ENCODE measurements at regions not wholly inside any gene's neighbourhood (a gene's known extent, or its start where the extent isn't known, plus 50 kb on each side); places are given as distances from the start of the nearest gene placed in this dataset.
"Not testable (repeated sequence)": the region's sequence is repeated elsewhere in the genome, so short reads cannot be mapped to it uniquely, and the experiment has no call there.

DNA sequence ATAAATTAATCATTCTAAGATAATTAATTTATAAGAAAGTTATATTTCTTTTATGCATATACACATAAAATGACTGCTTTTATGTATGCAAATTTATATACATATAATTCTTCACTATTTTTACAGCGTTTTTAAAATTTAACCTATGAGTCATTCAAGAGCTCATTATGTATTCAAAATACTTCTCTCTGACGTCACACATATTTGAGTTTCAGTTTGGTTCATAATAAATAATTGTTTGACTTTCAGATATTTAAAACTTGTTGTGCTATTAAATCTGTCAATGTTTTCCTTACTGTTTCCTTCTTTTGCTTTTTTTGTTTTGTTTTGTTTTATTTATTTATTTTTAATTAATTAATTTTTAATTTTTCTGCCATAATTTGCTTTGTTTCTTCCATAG, 467.5 kb upstream of the ADGRB3 start:
- H3K27ac ChIP-seq (ENCODE audit: low read length), result no peak overlapping the region
- H3K27me3 ChIP-seq (ENCODE audit: control insufficient read depth in 1 of 2, insufficient read depth in 2 of 2, low read length in 2 of 2), result no peaks in the 10 kb centered on the region
- no peak overlapping the region for H3K9ac ChIP-seq (ENCODE audit: low read length in 2 of 2)
- H3K36me3 ChIP-seq (ENCODE audit: control insufficient read depth in 2 of 2, insufficient read depth in 2 of 2, low read length in 2 of 2), result no peaks in the 10 kb centered on the region
- H3K4me1 ChIP-seq (ENCODE audit: control insufficient read depth, insufficient read depth, low read length), result no peaks in the 10 kb centered on the region
- no peaks in the 10 kb centered on the region for H3K9me3 ChIP-seq (ENCODE audit: control insufficient read depth in 2 of 2, low read length in 2 of 2)
- H3K4me3 ChIP-seq (ENCODE audit: low read length in 2 of 2), result no peak overlapping the region

DNA sequence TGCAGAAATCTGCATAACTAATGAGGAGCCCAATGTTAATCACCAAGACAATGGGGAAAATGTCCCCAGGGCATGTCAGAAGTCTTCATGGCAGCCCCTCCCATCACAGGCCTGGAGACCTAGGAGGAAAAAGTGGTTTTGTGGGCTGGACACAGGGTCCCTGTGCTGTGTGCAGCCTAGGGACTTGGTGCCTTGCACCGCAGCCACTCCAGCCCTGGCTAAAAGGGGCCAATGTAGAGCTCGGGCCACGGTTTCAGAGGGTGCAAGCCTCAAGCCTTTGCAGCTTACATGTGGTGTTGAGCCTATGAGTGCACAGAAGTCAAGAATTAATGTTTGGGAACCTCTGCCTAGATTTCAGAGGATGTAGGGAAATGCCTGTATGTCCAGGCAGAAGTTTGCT, 474.3 kb upstream of the ADGRB3 start:
- not testable (repeated sequence) for H3K4me3 ChIP-seq (ENCODE audit: low read length in 2 of 2); H3K4me1 ChIP-seq (ENCODE audit: control insufficient read depth, insufficient read depth, low read length); H3K9me3 ChIP-seq (ENCODE audit: control insufficient read depth in 2 of 2, low read length in 2 of 2); H3K9ac ChIP-seq (ENCODE audit: low read length in 2 of 2); H3K27me3 ChIP-seq (ENCODE audit: control insufficient read depth in 1 of 2, insufficient read depth in 2 of 2, low read length in 2 of 2); H3K27ac ChIP-seq (ENCODE audit: low read length); H3K36me3 ChIP-seq (ENCODE audit: control insufficient read depth in 2 of 2, insufficient read depth in 2 of 2, low read length in 2 of 2)

DNA sequence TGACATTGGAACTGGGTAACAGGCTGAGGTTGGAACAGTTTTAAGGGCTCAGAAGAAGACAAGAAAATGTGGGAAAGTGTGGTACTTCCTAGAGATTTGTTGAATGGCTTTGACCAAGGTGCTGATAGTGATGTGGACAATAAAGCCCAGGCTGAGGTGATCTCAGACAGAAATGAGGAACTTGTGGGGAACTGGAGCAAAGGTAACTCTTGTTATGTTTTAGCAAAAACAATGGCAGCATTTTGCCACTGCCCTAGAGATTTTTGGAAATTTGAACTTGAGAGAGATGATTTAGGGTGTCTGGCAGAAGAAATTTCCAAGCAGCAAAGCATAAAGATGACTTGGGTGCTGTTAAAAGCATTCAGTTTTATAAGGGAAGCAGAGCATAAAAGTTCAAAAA, 474.7 kb upstream of the ADGRB3 start:
- H3K27ac ChIP-seq (ENCODE audit: low read length), result no peak overlapping the region
- H3K9me3 ChIP-seq (ENCODE audit: control insufficient read depth in 2 of 2, low read length in 2 of 2), result no peaks in the 10 kb centered on the region
- no peak overlapping the region for H3K9ac ChIP-seq (ENCODE audit: low read length in 2 of 2)
- H3K36me3 ChIP-seq (ENCODE audit: control insufficient read depth in 2 of 2, insufficient read depth in 2 of 2, low read length in 2 of 2), result no peaks in the 10 kb centered on the region
- H3K4me1 ChIP-seq (ENCODE audit: control insufficient read depth, insufficient read depth, low read length), result no peaks in the 10 kb centered on the region
- H3K27me3 ChIP-seq (ENCODE audit: control insufficient read depth in 1 of 2, insufficient read depth in 2 of 2, low read length in 2 of 2), result no peaks in the 10 kb centered on the region
- H3K4me3 ChIP-seq (ENCODE audit: low read length in 2 of 2), result no peak overlapping the region

GRCh38 chr6:68159433-68159832, 475.6 kb upstream of the ADGRB3 start:
- H3K27me3 ChIP-seq (ENCODE audit: control insufficient read depth in 1 of 2, insufficient read depth in 2 of 2, low read length in 2 of 2), result no peaks in the 10 kb centered on the region
- no peak overlapping the region for H3K9ac ChIP-seq (ENCODE audit: low read length in 2 of 2)
- H3K4me3 ChIP-seq (ENCODE audit: low read length in 2 of 2), result no peak overlapping the region
- H3K36me3 ChIP-seq (ENCODE audit: control insufficient read depth in 2 of 2, insufficient read depth in 2 of 2, low read length in 2 of 2), result no peaks in the 10 kb centered on the region
- no peaks in the 10 kb centered on the region for H3K9me3 ChIP-seq (ENCODE audit: control insufficient read depth in 2 of 2, low read length in 2 of 2)
- no peaks in the 10 kb centered on the region for H3K4me1 ChIP-seq (ENCODE audit: control insufficient read depth, insufficient read depth, low read length)
- no peak overlapping the region for H3K27ac ChIP-seq (ENCODE audit: low read length)

DNA sequence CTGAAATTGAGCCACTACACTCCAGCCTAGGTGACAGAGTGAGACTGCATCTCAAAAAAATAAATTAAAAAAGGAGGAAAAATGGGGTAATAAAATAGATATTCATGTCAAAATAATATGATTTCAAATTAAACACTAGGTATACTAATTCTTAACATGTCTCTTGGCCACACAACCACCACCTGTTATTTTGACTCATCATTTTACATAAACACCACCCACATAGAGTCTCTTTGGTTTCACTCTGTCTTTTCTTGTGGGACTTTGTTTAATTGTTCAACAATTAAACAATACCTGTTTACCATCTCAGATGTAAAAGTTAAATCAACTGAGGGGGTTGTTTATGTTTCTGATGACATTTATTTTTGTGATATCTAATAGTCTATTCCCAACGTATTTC, 476.8 kb upstream of the ADGRB3 start:
- H3K4me3 ChIP-seq (ENCODE audit: low read length in 2 of 2), result no peak overlapping the region
- no peaks in the 10 kb centered on the region for H3K27me3 ChIP-seq (ENCODE audit: control insufficient read depth in 1 of 2, insufficient read depth in 2 of 2, low read length in 2 of 2)
- H3K9me3 ChIP-seq (ENCODE audit: control insufficient read depth in 2 of 2, low read length in 2 of 2), result no peaks in the 10 kb centered on the region
- no peak overlapping the region for H3K9ac ChIP-seq (ENCODE audit: low read length in 2 of 2)
- H3K4me1 ChIP-seq (ENCODE audit: control insufficient read depth, insufficient read depth, low read length), result no peaks in the 10 kb centered on the region
- H3K27ac ChIP-seq (ENCODE audit: low read length), result no peak overlapping the region
- H3K36me3 ChIP-seq (ENCODE audit: control insufficient read depth in 2 of 2, insufficient read depth in 2 of 2, low read length in 2 of 2), result no peaks in the 10 kb centered on the region

GRCh38 chr6:68144667-68145066, 490.4 kb upstream of the ADGRB3 start:
- Histone ChIP-seq H3K9ac (ENCODE audit: low read length in 2 of 2) (no peak overlapping the region), H3K4me3 (ENCODE audit: low read length in 2 of 2) (no peak overlapping the region), H3K27ac (ENCODE audit: low read length) (no peak overlapping the region), H3K36me3 (ENCODE audit: control insufficient read depth in 2 of 2, insufficient read depth in 2 of 2, low read length in 2 of 2) (no peaks in the 10 kb centered on the region), H3K27me3 (ENCODE audit: control insufficient read depth in 1 of 2, insufficient read depth in 2 of 2, low read length in 2 of 2) (no peaks in the 10 kb centered on the region), H3K4me1 (ENCODE audit: control insufficient read depth, insufficient read depth, low read length) (no peaks in the 10 kb centered on the region), H3K9me3 (ENCODE audit: control insufficient read depth in 2 of 2, low read length in 2 of 2) (peaks cover 0 to 7% of the 10 kb centered on the region in 2 donors)

DNA sequence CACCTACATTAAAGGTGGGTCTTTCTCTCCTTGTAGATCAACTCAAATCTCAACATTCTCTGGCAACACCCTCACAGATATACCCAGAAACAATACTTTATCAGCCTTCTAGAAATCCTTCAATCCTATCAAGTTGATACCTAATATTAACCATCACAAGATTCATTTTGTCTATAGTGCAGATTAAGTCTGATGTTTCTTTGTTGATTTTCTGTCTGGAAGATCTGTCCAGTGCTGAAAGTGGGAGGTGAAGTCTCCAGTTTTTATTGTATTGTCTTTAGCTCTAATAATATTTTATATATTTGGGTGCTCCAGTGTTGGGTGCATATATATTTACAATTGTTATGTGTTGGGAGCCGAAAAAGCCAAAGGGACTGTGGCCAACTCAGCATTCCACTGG, 493.9 kb upstream of the ADGRB3 start:
- H3K9me3 ChIP-seq (ENCODE audit: control insufficient read depth in 2 of 2, low read length in 2 of 2), result peaks cover 0 to 7% of the 10 kb centered on the region in 2 donors
- H3K36me3 ChIP-seq (ENCODE audit: control insufficient read depth in 2 of 2, insufficient read depth in 2 of 2, low read length in 2 of 2), result no peaks in the 10 kb centered on the region
- no peak overlapping the region for H3K9ac ChIP-seq (ENCODE audit: low read length in 2 of 2)
- no peak overlapping the region for H3K4me3 ChIP-seq (ENCODE audit: low read length in 2 of 2)
- no peaks in the 10 kb centered on the region for H3K27me3 ChIP-seq (ENCODE audit: control insufficient read depth in 1 of 2, insufficient read depth in 2 of 2, low read length in 2 of 2)
- H3K27ac ChIP-seq (ENCODE audit: low read length), result no peak overlapping the region
- H3K4me1 ChIP-seq (ENCODE audit: control insufficient read depth, insufficient read depth, low read length), result no peaks in the 10 kb centered on the region

DNA sequence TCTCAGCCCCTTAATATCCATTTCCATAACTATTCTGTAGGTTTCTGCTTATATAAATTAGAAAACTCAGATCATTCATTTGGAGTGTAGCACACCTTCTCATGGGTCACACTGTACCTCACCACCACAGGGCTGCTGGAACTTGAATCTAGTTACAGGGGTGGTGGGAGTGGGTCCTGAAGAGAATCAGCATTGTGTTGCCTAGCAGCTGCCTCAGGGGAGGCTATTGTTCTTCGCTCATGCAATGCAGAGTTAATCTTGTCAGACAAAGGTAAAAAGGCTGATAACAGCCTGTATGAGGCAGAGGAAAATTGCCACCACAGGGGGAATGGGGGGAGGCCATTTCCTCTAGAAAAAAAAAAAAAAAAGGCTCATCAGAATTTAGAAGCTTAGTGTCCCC, 496.0 kb upstream of the ADGRB3 start:
- H3K36me3 ChIP-seq (ENCODE audit: control insufficient read depth in 2 of 2, insufficient read depth in 2 of 2, low read length in 2 of 2), result no peaks in the 10 kb centered on the region
- H3K9me3 ChIP-seq (ENCODE audit: control insufficient read depth in 2 of 2, low read length in 2 of 2), result peaks cover 0 to 8% of the 10 kb centered on the region in 2 donors
- H3K27ac ChIP-seq (ENCODE audit: low read length), result no peak overlapping the region
- no peak overlapping the region for H3K9ac ChIP-seq (ENCODE audit: low read length in 2 of 2)
- no peaks in the 10 kb centered on the region for H3K27me3 ChIP-seq (ENCODE audit: control insufficient read depth in 1 of 2, insufficient read depth in 2 of 2, low read length in 2 of 2)
- no peak overlapping the region for H3K4me3 ChIP-seq (ENCODE audit: low read length in 2 of 2)
- H3K4me1 ChIP-seq (ENCODE audit: control insufficient read depth, insufficient read depth, low read length), result no peaks in the 10 kb centered on the region

GRCh38 chr6:68134796-68135195, 500.3 kb upstream of the ADGRB3 start:
- H3K9me3 ChIP-seq (ENCODE audit: control insufficient read depth in 2 of 2, low read length in 2 of 2), result peaks cover 0 to 2% of the 10 kb centered on the region in 2 donors
- H3K4me1 ChIP-seq (ENCODE audit: control insufficient read depth, insufficient read depth, low read length), result no peaks in the 10 kb centered on the region
- H3K4me3 ChIP-seq (ENCODE audit: low read length in 2 of 2), result no peak overlapping the region
- no peak overlapping the region for H3K9ac ChIP-seq (ENCODE audit: low read length in 2 of 2)
- no peaks in the 10 kb centered on the region for H3K36me3 ChIP-seq (ENCODE audit: control insufficient read depth in 2 of 2, insufficient read depth in 2 of 2, low read length in 2 of 2)
- no peak overlapping the region for H3K27ac ChIP-seq (ENCODE audit: low read length)
- H3K27me3 ChIP-seq (ENCODE audit: control insufficient read depth in 1 of 2, insufficient read depth in 2 of 2, low read length in 2 of 2), result no peaks in the 10 kb centered on the region

DNA sequence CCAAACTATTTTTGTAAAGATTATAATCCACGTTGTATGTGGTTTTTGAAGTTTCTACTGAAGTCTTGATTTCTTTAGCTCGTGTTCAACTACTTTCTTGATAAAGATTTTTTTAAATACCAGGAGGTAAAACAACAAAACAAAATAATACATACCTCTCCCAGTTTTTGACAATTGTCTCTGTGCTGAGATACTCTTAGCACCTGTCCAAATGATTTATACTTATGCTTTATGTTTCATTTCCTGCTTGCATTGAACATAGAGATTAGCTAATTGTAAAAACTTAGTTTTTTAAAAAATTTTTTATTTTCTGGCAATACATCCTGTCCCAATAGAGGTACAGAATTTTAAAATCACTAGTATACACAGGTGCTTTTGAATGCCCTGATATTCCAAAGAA, 506.9 kb upstream of the ADGRB3 start:
- no peak overlapping the region for H3K9ac ChIP-seq (ENCODE audit: low read length in 2 of 2)
- H3K36me3 ChIP-seq (ENCODE audit: control insufficient read depth in 2 of 2, insufficient read depth in 2 of 2, low read length in 2 of 2), result no peaks in the 10 kb centered on the region
- no peaks in the 10 kb centered on the region for H3K9me3 ChIP-seq (ENCODE audit: control insufficient read depth in 2 of 2, low read length in 2 of 2)
- H3K4me1 ChIP-seq (ENCODE audit: control insufficient read depth, insufficient read depth, low read length), result no peaks in the 10 kb centered on the region
- H3K4me3 ChIP-seq (ENCODE audit: low read length in 2 of 2), result no peak overlapping the region
- no peak overlapping the region for H3K27ac ChIP-seq (ENCODE audit: low read length)
- H3K27me3 ChIP-seq (ENCODE audit: control insufficient read depth in 1 of 2, insufficient read depth in 2 of 2, low read length in 2 of 2), result no peaks in the 10 kb centered on the region

DNA sequence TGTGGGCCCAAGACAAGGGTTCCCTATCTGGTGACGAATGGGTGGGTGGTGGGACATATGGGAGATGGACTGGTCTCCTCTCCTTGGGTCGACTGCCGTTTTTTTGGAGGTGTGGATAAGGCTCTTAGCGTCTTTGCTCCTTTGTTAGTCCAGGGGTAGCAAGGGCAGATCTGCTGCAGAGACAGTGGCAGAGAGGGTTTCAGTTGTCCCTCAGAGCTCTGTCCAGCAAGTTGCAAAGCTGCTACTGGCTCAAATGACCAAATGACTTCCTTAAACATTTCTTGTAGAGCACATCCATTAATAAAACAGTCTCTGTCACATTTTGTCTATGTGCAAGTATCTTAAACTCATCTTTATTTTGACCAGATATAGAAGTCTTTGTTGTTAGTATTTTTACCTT, 508.0 kb upstream of the ADGRB3 start:
- H3K4me3 ChIP-seq (ENCODE audit: low read length in 2 of 2), result no peak overlapping the region
- no peak overlapping the region for H3K27ac ChIP-seq (ENCODE audit: low read length)
- no peaks in the 10 kb centered on the region for H3K27me3 ChIP-seq (ENCODE audit: control insufficient read depth in 1 of 2, insufficient read depth in 2 of 2, low read length in 2 of 2)
- no peaks in the 10 kb centered on the region for H3K36me3 ChIP-seq (ENCODE audit: control insufficient read depth in 2 of 2, insufficient read depth in 2 of 2, low read length in 2 of 2)
- H3K9ac ChIP-seq (ENCODE audit: low read length in 2 of 2), result no peak overlapping the region
- H3K4me1 ChIP-seq (ENCODE audit: control insufficient read depth, insufficient read depth, low read length), result no peaks in the 10 kb centered on the region
- H3K9me3 ChIP-seq (ENCODE audit: control insufficient read depth in 2 of 2, low read length in 2 of 2), result peaks cover 0 to under 1% of the 10 kb centered on the region in 2 donors
